ENCODE measurements at regions not wholly inside any gene's neighbourhood (a gene's known extent, or its start where the extent isn't known, plus 50 kb on each side); places are given as distances from the start of the nearest gene placed in this dataset.

DNA sequence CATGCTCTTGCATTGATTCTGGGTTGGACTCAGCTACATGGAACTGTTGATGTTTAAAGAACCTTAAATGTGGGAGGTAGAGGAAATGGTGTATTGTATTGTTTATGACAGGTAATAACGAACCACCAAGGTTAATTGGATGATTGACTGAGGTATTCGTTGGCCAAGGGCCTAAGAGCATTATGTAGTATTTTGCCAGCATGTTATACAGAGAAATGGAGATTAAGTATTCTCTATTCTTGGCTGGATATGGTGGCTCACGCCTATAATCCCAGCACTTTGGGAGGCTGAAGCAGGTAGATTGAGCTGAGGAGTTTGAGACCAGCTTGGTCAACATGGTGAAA, 59.0 kb upstream of the CDK20 start:
- DNase-seq = no peak

DNA sequence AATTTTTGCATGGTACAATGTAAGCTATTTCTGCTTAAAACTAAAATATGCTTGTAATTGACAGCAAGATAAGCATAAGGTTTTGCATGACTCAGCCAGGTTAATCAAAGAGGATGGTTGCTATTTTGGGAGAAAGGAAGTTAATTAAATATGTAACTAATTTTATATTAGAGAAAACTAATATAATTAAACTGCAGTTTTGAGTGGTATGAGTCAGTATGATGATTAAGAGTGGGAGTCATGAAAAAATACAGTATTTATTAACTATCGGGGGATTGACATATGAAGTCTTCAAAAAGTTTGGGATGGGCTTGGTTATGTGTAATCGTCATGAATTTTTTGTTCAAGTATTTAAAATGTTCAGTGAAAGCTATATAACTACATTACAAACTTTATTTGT, 54.0 kb upstream of the CDK20 start:
- DNase-seq = no peak

DNA sequence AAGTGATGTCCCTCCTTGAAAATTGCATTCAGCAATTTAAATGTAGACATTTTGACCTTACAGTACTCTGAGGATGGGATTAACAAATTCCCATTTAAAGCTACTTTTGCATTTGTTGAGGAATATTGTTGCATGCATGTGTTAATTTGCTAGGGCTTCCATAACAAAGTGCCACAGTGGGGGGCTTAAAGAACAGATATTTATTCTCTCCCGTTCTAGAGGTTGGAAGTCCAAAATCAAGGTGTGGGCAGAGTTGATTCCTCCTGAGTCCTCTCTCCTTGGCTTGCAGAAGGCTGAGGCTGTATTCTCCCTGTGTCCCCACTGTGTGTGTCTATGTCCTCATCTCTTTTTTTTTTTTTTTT, 51.8 kb upstream of the CDK20 start:
- DNase-seq = no peak

DNA sequence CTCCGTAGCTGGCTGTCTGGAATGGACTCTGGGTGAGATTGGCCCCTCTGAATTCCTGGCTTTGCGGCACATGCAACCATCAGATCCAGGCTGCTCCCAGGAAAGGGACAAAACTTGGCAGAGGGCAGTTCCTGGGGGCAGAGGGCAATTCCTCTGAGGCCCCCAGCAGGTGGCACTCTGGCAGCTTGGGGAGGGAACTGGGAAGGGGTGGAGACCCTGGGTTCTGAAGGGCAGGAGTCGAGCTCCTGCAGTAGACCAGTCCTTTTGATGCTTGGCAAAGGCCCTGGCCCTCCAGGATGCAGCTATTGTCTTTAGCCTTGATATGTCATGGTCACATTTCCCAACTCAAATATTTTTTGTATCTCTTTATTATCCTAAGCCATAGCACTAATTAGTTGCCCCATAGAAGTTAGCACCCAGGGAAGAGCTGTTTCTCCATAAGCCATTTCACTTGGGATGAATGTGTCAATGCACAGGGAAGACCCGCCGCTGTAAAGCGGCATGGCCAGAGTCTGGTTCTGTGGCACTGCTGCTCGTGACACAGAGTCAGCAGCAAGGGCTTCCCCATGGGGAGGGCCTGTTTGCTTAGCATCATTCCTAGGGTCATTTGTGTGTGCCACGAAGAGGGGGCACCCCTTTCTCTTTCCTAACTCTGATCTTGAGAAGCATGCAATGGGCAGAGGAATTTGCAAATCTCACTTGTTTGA, 51.2 kb upstream of the CDK20 start:
- no peak for DNase-seq

DNA sequence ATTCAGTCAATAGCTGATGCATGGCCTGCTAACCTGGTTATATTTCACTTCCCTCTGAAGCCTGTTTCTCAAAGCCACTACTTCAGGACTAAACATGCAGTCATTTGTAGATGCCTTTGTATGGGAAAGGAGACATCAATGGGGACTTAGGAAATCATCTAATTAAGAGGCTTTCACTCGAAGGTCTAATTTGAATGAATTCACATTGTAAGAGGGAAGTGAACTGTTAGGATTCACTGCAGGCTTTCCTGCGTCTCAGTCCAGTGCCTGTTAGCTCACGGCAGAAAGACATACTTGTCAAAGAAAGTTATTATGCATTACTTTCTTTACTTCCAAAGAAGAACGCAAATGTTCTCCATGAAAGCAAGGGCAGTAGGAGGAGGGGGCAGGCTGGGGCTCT, 50.6 kb upstream of the CDK20 start:
- no peak for DNase-seq
